ENCODE measurements at regions not wholly inside any gene's neighbourhood (a gene's known extent, or its start where the extent isn't known, plus 50 kb on each side); places are given as distances from the start of the nearest gene placed in this dataset.

DNA sequence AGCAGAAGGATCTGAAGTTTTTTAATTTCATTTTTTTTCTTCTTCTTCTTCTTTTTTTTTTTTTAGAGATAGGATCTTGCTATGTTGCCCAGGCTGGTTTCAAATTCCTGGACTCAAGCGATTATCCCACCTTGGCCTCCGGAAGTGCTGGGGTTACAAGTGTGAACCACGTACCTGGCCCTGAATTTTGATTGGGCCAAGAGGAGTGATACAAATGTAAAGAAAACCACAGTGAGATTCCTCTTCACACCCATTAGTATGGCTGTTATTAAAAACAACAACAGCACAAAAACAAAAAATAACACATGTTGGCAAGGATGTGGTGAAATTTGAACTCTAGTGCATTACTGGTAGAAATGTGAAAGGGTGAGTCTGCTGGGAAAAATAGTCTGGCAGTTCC is 79.1 kb downstream of the KLF4 start:
- TF ChIP-seq, protein P1, sequence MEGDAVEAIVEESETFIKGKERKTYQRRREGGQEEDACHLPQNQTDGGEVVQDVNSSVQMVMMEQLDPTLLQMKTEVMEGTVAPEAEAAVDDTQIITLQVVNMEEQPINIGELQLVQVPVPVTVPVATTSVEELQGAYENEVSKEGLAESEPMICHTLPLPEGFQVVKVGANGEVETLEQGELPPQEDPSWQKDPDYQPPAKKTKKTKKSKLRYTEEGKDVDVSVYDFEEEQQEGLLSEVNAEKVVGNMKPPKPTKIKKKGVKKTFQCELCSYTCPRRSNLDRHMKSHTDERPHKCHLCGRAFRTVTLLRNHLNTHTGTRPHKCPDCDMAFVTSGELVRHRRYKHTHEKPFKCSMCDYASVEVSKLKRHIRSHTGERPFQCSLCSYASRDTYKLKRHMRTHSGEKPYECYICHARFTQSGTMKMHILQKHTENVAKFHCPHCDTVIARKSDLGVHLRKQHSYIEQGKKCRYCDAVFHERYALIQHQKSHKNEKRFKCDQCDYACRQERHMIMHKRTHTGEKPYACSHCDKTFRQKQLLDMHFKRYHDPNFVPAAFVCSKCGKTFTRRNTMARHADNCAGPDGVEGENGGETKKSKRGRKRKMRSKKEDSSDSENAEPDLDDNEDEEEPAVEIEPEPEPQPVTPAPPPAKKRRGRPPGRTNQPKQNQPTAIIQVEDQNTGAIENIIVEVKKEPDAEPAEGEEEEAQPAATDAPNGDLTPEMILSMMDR (IDR thresholded peaks at IDR 0.05; ENCODE audit: poor library complexity), result no peak
- no peak for TF ChIP-seq EZH2 (IDR thresholded peaks at IDR 0.05; ENCODE audit: borderline replicate concordance)
- TF ChIP-seq EZH2phosphoT487 (IDR thresholded peaks at IDR 0.05; ENCODE audit: low read depth, severe bottlenecking, unreplicated experiment), result no peak

Measured in hepatocyte (in vitro differentiated cells).